Testis (tissue), 2 donors: ENCODE measurements at regions not wholly inside any gene's neighbourhood (a gene's known extent, or its start where the extent isn't known, plus 50 kb on each side); places are given as distances from the start of the nearest gene placed in this dataset.

ENCODE experiments used
- POLR2A ChIP-seq: fragments of 450-650 bp; IDR thresholded peaks from one replicate; pipeline ENCODE4 v1.6.1; 2017; ENCODE audit warnings: antibody characterized with exemption, mild to moderate bottlenecking, moderate library complexity
- TF ChIP-seq, protein P1 (sequence below), 3 experiments: fragments of 450-650 bp in 2 of 3; fragments of 200-600 bp in 1 of 3; sonication (generic) in 1 of 3; IDR thresholded peaks; one replicate each; pipeline ENCODE4 v1.5.1; 2016 to 2019; ENCODE audit warnings: antibody characterized with exemption in 3 of 3, mild to moderate bottlenecking in 2 of 3, moderate library complexity in 1 of 3

DNA sequence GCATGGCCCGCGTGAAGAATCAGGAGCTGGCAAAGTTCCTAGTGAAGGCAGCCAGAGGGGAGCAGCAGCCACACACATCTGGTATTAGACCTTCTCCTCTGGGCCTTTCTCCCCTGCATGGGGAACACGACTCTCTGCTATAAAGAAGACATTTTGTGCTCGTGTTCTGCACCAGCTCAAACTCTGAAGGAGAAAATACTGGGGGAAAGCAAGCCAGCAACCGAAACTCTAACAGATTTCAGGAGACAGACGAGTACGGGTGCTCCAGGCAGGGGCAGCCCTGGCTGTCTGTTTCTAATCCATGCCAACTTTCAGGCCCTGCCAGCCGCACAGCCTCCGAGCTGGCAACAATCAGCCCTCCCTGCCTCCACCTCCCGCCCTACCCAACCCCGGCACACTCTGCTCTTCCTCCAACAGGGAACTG, 296.3 kb downstream of the BRD1 start:
- TF ChIP-seq, protein P1, sequence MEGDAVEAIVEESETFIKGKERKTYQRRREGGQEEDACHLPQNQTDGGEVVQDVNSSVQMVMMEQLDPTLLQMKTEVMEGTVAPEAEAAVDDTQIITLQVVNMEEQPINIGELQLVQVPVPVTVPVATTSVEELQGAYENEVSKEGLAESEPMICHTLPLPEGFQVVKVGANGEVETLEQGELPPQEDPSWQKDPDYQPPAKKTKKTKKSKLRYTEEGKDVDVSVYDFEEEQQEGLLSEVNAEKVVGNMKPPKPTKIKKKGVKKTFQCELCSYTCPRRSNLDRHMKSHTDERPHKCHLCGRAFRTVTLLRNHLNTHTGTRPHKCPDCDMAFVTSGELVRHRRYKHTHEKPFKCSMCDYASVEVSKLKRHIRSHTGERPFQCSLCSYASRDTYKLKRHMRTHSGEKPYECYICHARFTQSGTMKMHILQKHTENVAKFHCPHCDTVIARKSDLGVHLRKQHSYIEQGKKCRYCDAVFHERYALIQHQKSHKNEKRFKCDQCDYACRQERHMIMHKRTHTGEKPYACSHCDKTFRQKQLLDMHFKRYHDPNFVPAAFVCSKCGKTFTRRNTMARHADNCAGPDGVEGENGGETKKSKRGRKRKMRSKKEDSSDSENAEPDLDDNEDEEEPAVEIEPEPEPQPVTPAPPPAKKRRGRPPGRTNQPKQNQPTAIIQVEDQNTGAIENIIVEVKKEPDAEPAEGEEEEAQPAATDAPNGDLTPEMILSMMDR (IDR thresholded peaks at IDR 0.05): no peak
- no peak for TF ChIP-seq POLR2A
